Upper lobe of left lung (tissue), 6 donors: ENCODE measurements at regions not wholly inside any gene's neighbourhood (a gene's known extent, or its start where the extent isn't known, plus 50 kb on each side); places are given as distances from the start of the nearest gene placed in this dataset.
A peak's percentile ranks its signal among the peaks of the same experiment; 100 is the strongest.
"Not testable (repeated sequence)": the region's sequence is repeated elsewhere in the genome, so short reads cannot be mapped to it uniquely, and the experiment has no call there.

Experiments
- ATAC-seq, 2 donors: fragments of 200-7000 bp; cut with Tn5 transposase; one replicate each; pipeline ENCODE4 v1.9.1; 2022; ENCODE audit warnings: mild to moderate bottlenecking in 2 of 2, moderate library complexity in 2 of 2; ENCODE audit not compliant: low FRiP score in 2 of 2
- DNase-seq, 2 donors: peaks; one replicate each; pipeline ENCODE4 v3.0.0-alpha.2; 2019 to 2020
- H3K27ac ChIP-seq, 4 donors: fragments of 200-600 bp; sonication (generic); one replicate each; pipeline ENCODE4 v1.5.1; 2016 to 2019
- H3K27me3 ChIP-seq, 4 donors: fragments of 200-600 bp; sonication (generic); one replicate each; pipeline ENCODE4 v1.5.1; 2017 to 2019
- H3K36me3 ChIP-seq, 4 donors: fragments of 200-600 bp; sonication (generic); one replicate each; pipeline ENCODE4 v1.5.1; 2016 to 2019
- H3K4me1 ChIP-seq, 4 donors: fragments of 200-600 bp; sonication (generic); one replicate each; pipeline ENCODE4 v1.5.1; 2018 to 2019
- H3K4me3 ChIP-seq, 4 donors: fragments of 200-600 bp; sonication (generic); one replicate each; pipeline ENCODE4 v1.5.1; 2017 to 2019; ENCODE audit warnings: mild to moderate bottlenecking in 2 of 4, moderate library complexity in 1 of 4
- H3K9me3 ChIP-seq, 4 donors: fragments of 200-600 bp; sonication (generic); one replicate each; pipeline ENCODE4 v1.5.1; 2018 to 2019
- CTCF ChIP-seq, 6 experiments: fragments of 450-650 bp in 4 of 6; fragments of 200-600 bp in 2 of 6; sonication (generic) in 2 of 6; IDR thresholded peaks; one replicate each; pipeline ENCODE4 v1.5.1; 2016 to 2019; ENCODE audit warnings: antibody characterized with exemption in 6 of 6
- EP300 ChIP-seq, 4 donors: sonication (generic); formaldehyde crosslinking; IDR thresholded peaks; one replicate each; pipeline ENCODE4 v1.5.1; 2017; ENCODE audit warnings: antibody characterized with exemption in 4 of 4, control low read depth in 2 of 4
- POLR2A ChIP-seq, 4 donors: fragments of 450-650 bp; IDR thresholded peaks; one replicate each; pipeline ENCODE4 v1.5.1; 2016 to 2017; ENCODE audit warnings: antibody characterized with exemption in 4 of 4, mild to moderate bottlenecking in 2 of 4
- POLR2AphosphoS5 ChIP-seq, 2 donors: sonication (generic); formaldehyde crosslinking; IDR thresholded peaks; one replicate each; pipeline ENCODE4 v1.5.1; 2017; ENCODE audit warnings: antibody characterized with exemption in 2 of 2
- WGBS, 2 donors: methylation state at CpG; one replicate each; pipeline ENCODE4 v1.1.5; 2017 to 2018; 5-methylcytosine and 5-hydroxymethylcytosine counted together
- donor health status: DM: no; HTN: no; CAD: no; lungs with moderate emphysema.
- donor health status: DM: no; HTN: yes; CAD: no; lungs with severe emphysema.

GRCh38 chr22:25348391-25348790 is 129.0 kb downstream of the CRYBB2 start:
- WGBS, 2 donors: 50 to 100% methylated on average over 2 of the region's 2 CpGs
- H3K27ac ChIP-seq: no peak overlapping the region
- H3K4me1 ChIP-seq: no peaks in the 10 kb centered on the region
- DNase-seq: peak in 1 of 2 donors; percentile 16
- TF ChIP-seq POLR2A (IDR thresholded peaks at IDR 0.05) (no peak), CTCF (IDR thresholded peaks at IDR 0.05) (no peak), POLR2AphosphoS5 (IDR thresholded peaks at IDR 0.05) (no peak), EP300 (IDR thresholded peaks at IDR 0.05) (no peak)
- H3K36me3 ChIP-seq: peaks cover 4 to 53% (median 24%) of the 10 kb centered on the region in 4 donors
- ATAC-seq: no peak
- no peaks in the 10 kb centered on the region for H3K27me3 ChIP-seq
- H3K4me3 ChIP-seq: no peak overlapping the region
- H3K9me3 ChIP-seq: no peaks in the 10 kb centered on the region

GRCh38 chr22:25348996-25349395 is 129.6 kb downstream of the CRYBB2 start:
- 95 to 99% methylated on average over 4 to 5 of the region's 5 CpGs for WGBS, 2 donors
- not testable (repeated sequence) for H3K4me1 ChIP-seq, H3K27ac ChIP-seq, H3K9me3 ChIP-seq, H3K27me3 ChIP-seq, H3K4me3 ChIP-seq
- ATAC-seq (peak in 1 of 2 donors; percentile 49), DNase-seq (peak in 1 of 2 donors; percentile 13)
- H3K36me3 ChIP-seq: peaks cover 4 to 59% (median 30%) of the 10 kb centered on the region in 4 donors

GRCh38 chr22:25350551-25350971 is 131.1 kb downstream of the CRYBB2 start:
- ATAC-seq: no peak
- WGBS, 2 donors: 95 to 97% methylated on average over 22 of the region's 26 CpGs

GRCh38 chr22:25351631-25352293 is 132.3 kb downstream of the CRYBB2 start:
- H3K27me3 ChIP-seq: no peaks in the 10 kb centered on the region
- no peak overlapping the region for H3K4me3 ChIP-seq
- peaks cover 4 to 77% (median 37%) of the 10 kb centered on the region in 4 donors for H3K36me3 ChIP-seq
- ATAC-seq (no peak), DNase-seq (peak; percentile 13 to 31)
- no peak for TF ChIP-seq POLR2A (IDR thresholded peaks at IDR 0.05)
- no peak for TF ChIP-seq CTCF (IDR thresholded peaks at IDR 0.05)
- no peak for TF ChIP-seq POLR2AphosphoS5 (IDR thresholded peaks at IDR 0.05)
- TF ChIP-seq EP300 (IDR thresholded peaks at IDR 0.05): no peak
- no peak overlapping the region for H3K27ac ChIP-seq
- 95% methylated on average over 10 to 18 of the region's 18 CpGs for WGBS, 2 donors
- no peaks in the 10 kb centered on the region for H3K9me3 ChIP-seq
- no peaks in the 10 kb centered on the region for H3K4me1 ChIP-seq

More at GRCh38 chr22:25350551-25350971, 131.1 kb downstream of the CRYBB2 start:
- H3K9me3 ChIP-seq: no peaks in the 10 kb centered on the region
- TF ChIP-seq EP300 (IDR thresholded peaks at IDR 0.05) (no peak), POLR2A (IDR thresholded peaks at IDR 0.05) (no peak)
- H3K36me3 ChIP-seq: peaks cover 4 to 74% (median 36%) of the 10 kb centered on the region in 4 donors
- no peak overlapping the region for H3K27ac ChIP-seq
- no peaks in the 10 kb centered on the region for H3K4me1 ChIP-seq
- DNase-seq: peak; percentile 6 to 73
- H3K27me3 ChIP-seq: no peaks in the 10 kb centered on the region
- H3K4me3 ChIP-seq: no peak overlapping the region

- DNase-seq (peak in 1 of 2 donors; percentile 9), ATAC-seq (no peak)
- H3K9me3 ChIP-seq: no peaks in the 10 kb centered on the region
- no peaks in the 10 kb centered on the region for H3K4me1 ChIP-seq
- H3K4me3 ChIP-seq: no peak overlapping the region
- no peak overlapping the region for H3K27ac ChIP-seq
- H3K27me3 ChIP-seq: no peaks in the 10 kb centered on the region
- TF ChIP-seq EP300 (IDR thresholded peaks at IDR 0.05) (no peak), CTCF (IDR thresholded peaks at IDR 0.05) (no peak), POLR2A (IDR thresholded peaks at IDR 0.05) (no peak), POLR2AphosphoS5 (IDR thresholded peaks at IDR 0.05) (no peak)
- WGBS, 2 donors: 92 to 95% methylated on average over 8 of the region's 8 CpGs
- peaks cover 4 to 77% (median 40%) of the 10 kb centered on the region in 4 donors for H3K36me3 ChIP-seq
These were observed 132.8 kb downstream of the CRYBB2 start for GRCh38 chr22:25352294-25352680.
